Vagina (tissue), 2 donors: ENCODE measurements at regions not wholly inside any gene's neighbourhood (a gene's known extent, or its start where the extent isn't known, plus 50 kb on each side); places are given as distances from the start of the nearest gene placed in this dataset.

ENCODE experiments used
- DNase-seq, 2 donors: peaks; one replicate each; pipeline ENCODE4 v3.0.0-alpha.2; 2017; ENCODE audit errors: extremely low spot score in 2 of 2
- H3K27ac ChIP-seq: fragments of 200-600 bp; sonication (generic); one replicate; pipeline ENCODE4 v1.5.1; 2019
- H3K27me3 ChIP-seq: fragments of 200-600 bp; sonication (generic); one replicate; pipeline ENCODE4 v1.5.1; 2019
- H3K36me3 ChIP-seq, 2 donors: fragments of 200-600 bp; sonication (generic); one replicate each; pipeline ENCODE4 v1.5.1; 2017 to 2019
- H3K4me1 ChIP-seq: fragments of 200-600 bp; sonication (generic); one replicate; pipeline ENCODE4 v1.5.1; 2019
- H3K4me3 ChIP-seq, 2 donors: fragments of 200-600 bp; sonication (generic); 1 replicate in 1 of 2; 2 replicates in 1 of 2; pipeline ENCODE4 v1.5.1; 2016 to 2019
- H3K9me3 ChIP-seq: fragments of 200-600 bp; sonication (generic); one replicate; pipeline ENCODE4 v1.5.1; 2019
- POLR2A ChIP-seq, 2 donors: fragments of 450-650 bp; IDR thresholded peaks; one replicate each; pipeline ENCODE4 v1.6.1; 2017; ENCODE audit warnings: antibody characterized with exemption in 2 of 2, mild to moderate bottlenecking in 2 of 2, moderate library complexity in 2 of 2
- POLR2AphosphoS5 ChIP-seq, 2 donors: sonication (generic); formaldehyde crosslinking; IDR thresholded peaks; one replicate each; pipeline ENCODE4 v1.9.0; 2017; ENCODE audit warnings: antibody characterized with exemption in 2 of 2, mild to moderate bottlenecking in 2 of 2, low read depth in 1 of 2; ENCODE audit not compliant: insufficient read depth in 1 of 2
- intact Hi-C: fragments of 100-400 bp; cut with DNase I; formaldehyde crosslinking; loops from one replicate; pipeline ENCODE4 v1.15.1; 2023
- TF ChIP-seq, protein P1 (sequence below), 3 experiments: fragments of 450-650 bp in 2 of 3; fragments of 200-600 bp in 1 of 3; sonication (generic) in 1 of 3; IDR thresholded peaks; one replicate each; pipeline ENCODE4 v1.5.1; 2017 to 2019; ENCODE audit warnings: antibody characterized with exemption in 3 of 3, mild to moderate bottlenecking in 2 of 3, moderate library complexity in 2 of 3

DNA sequence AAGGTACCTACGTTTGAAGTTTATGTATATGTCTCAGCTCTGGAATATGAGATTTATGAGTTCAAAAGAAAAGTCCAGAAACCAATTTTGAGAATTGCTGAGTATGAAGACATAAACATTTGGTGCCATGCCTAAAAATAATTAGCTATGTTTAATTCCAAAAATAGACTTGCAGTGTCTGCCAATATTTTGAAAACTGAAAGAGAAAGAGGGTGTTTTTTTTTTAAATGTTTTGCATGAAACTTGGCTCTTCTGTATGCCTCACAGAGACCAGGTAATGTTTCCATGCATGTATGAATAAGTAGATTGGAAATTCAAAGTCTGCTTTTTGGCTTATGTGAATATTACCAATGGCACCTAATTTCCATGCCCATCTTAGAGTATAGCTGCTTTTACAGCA lies 634.4 kb upstream of the C9orf72 start:
- intact Hi-C loops = no loop called here
- Histone ChIP-seq H3K36me3 (no peaks in the 10 kb centered on the region), H3K27ac (no peak overlapping the region)

DNA sequence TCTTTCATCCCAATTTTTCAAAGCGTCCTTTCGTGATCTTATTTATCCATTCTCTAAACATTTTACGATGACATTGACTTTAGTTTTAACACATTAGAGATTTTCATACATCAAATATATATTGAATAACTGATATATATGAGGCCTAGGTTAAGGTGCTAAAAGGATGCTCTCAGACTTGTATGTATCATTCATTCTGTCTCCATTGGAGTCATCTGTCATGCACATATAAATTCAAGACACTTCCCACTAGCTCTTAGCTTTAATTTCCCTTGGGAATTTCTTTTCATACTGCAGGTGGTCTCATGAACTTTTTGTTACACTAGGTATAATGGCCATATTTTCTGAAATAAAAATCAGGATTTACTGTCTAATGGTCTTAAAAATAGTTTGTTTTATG lies 635.8 kb upstream of the C9orf72 start:
- intact Hi-C loops = no loop called here
- Histone ChIP-seq H3K9me3 (no peaks in the 10 kb centered on the region), H3K4me3 (no peak overlapping the region), H3K36me3 (no peaks in the 10 kb centered on the region), H3K27me3 (no peaks in the 10 kb centered on the region), H3K27ac (no peak overlapping the region), H3K4me1 (no peaks in the 10 kb centered on the region)
- no peak for DNase-seq
- TF ChIP-seq POLR2A (IDR thresholded peaks at IDR 0.05) (no peak), POLR2AphosphoS5 (IDR thresholded peaks at IDR 0.05; ENCODE audit: insufficient read depth in 1 of 2, low read depth in 1 of 2) (no peak)
- TF ChIP-seq, protein P1, sequence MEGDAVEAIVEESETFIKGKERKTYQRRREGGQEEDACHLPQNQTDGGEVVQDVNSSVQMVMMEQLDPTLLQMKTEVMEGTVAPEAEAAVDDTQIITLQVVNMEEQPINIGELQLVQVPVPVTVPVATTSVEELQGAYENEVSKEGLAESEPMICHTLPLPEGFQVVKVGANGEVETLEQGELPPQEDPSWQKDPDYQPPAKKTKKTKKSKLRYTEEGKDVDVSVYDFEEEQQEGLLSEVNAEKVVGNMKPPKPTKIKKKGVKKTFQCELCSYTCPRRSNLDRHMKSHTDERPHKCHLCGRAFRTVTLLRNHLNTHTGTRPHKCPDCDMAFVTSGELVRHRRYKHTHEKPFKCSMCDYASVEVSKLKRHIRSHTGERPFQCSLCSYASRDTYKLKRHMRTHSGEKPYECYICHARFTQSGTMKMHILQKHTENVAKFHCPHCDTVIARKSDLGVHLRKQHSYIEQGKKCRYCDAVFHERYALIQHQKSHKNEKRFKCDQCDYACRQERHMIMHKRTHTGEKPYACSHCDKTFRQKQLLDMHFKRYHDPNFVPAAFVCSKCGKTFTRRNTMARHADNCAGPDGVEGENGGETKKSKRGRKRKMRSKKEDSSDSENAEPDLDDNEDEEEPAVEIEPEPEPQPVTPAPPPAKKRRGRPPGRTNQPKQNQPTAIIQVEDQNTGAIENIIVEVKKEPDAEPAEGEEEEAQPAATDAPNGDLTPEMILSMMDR (IDR thresholded peaks at IDR 0.05) = no peak

More for the DNA sequence above, 634.4 kb upstream of the C9orf72 start:
- TF ChIP-seq, protein P1 (IDR thresholded peaks at IDR 0.05) = no peak
- TF ChIP-seq POLR2A (IDR thresholded peaks at IDR 0.05) (no peak), POLR2AphosphoS5 (IDR thresholded peaks at IDR 0.05; ENCODE audit: insufficient read depth in 1 of 2, low read depth in 1 of 2) (no peak)
- no peak for DNase-seq
- H3K27me3 ChIP-seq = no peaks in the 10 kb centered on the region
- H3K9me3 ChIP-seq = no peaks in the 10 kb centered on the region
- no peak overlapping the region for H3K4me3 ChIP-seq
- H3K4me1 ChIP-seq = no peaks in the 10 kb centered on the region

GRCh38 chr9:28212979-28213378 lies 639.7 kb upstream of the C9orf72 start:
- Histone ChIP-seq H3K27ac (no peak overlapping the region), H3K36me3 (no peaks in the 10 kb centered on the region), H3K9me3 (no peaks in the 10 kb centered on the region), H3K27me3 (no peaks in the 10 kb centered on the region), H3K4me1 (no peaks in the 10 kb centered on the region), H3K4me3 (no peak overlapping the region)
- TF ChIP-seq, protein P1 (IDR thresholded peaks at IDR 0.05) = no peak
- no peak for TF ChIP-seq POLR2AphosphoS5 (IDR thresholded peaks at IDR 0.05; ENCODE audit: insufficient read depth in 1 of 2, low read depth in 1 of 2)
- no peak for TF ChIP-seq POLR2A (IDR thresholded peaks at IDR 0.05)
- intact Hi-C loops = no loop called here
- DNase-seq = no peak

- TF ChIP-seq, protein P1 (IDR thresholded peaks at IDR 0.05) = no peak
- TF ChIP-seq POLR2A (IDR thresholded peaks at IDR 0.05) = no peak
- DNase-seq = no peak
Observed at GRCh38 chr9:28215536-28216299, 642.4 kb upstream of the C9orf72 start.

DNA sequence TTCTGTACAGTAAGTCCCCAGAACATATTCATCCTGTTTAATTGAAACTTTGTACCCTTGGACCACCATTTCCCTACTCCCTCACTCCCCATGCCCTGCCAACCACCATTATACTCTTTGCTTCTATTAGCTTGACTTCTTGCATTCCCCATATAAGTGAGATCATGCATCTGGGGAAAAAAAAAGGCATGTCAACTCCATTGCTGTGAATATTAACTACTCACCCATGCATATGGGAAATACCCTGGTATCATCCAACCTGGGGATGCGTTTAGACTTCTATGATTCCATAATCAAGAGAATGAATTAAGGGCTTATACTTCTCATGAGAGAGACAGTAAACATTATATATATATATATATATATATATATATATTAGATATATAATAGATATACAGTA lies 659.4 kb upstream of the C9orf72 start:
- H3K4me3 ChIP-seq = no peak overlapping the region
- H3K4me1 ChIP-seq = no peaks in the 10 kb centered on the region
- H3K9me3 ChIP-seq = no peaks in the 10 kb centered on the region
- DNase-seq = no peak
- H3K36me3 ChIP-seq = no peaks in the 10 kb centered on the region
- no peaks in the 10 kb centered on the region for H3K27me3 ChIP-seq
- H3K27ac ChIP-seq = no peak overlapping the region
- intact Hi-C loops = no loop called here
- no peak for TF ChIP-seq POLR2A (IDR thresholded peaks at IDR 0.05)
- TF ChIP-seq POLR2AphosphoS5 (IDR thresholded peaks at IDR 0.05; ENCODE audit: insufficient read depth in 1 of 2, low read depth in 1 of 2) = no peak
- TF ChIP-seq, protein P1 (IDR thresholded peaks at IDR 0.05) = no peak

More at GRCh38 chr9:28215536-28216299, 642.4 kb upstream of the C9orf72 start:
- Histone ChIP-seq H3K4me1 (no peaks in the 10 kb centered on the region), H3K27ac (no peak overlapping the region), H3K36me3 (no peaks in the 10 kb centered on the region), H3K9me3 (no peaks in the 10 kb centered on the region), H3K27me3 (no peaks in the 10 kb centered on the region), H3K4me3 (no peak overlapping the region)
- intact Hi-C loops = no loop called here
